ENCODE measurements at regions not wholly inside any gene's neighbourhood (a gene's known extent, or its start where the extent isn't known, plus 50 kb on each side); places are given as distances from the start of the nearest gene placed in this dataset.

DNA sequence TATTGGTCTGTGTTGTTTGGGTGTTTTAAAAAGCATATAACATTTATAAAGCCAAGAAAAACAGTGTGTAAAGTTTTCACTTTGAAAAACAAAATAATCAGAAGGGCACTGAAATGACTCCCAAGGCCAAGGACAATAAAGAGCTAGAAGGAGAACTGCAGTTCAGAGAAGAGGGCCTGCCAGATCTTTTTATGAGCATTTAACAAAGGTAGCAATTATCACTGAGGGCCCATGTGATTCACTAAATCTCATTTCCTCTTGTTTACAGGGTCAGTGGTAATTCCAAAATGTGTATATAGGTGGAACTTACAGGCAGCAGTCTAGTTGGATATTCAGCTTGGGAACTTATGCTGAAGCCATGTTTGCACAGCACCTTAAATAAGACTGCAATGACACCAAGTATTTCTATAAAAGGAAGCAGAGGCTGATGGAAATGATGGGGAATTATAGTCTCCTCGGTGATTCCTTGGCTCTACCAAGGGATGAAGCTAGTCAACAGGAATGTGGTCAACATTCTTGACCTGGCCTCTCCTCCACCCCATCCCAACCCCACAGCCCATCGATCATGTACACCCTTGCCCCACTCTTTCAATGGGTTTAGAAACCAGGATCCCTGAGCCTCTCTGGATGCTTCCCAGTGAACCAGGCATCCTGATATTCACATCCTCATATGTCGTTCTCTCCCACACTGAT lies 54.4 kb upstream of the THUMPD3 start:
- Histone ChIP-seq H3K9ac (ENCODE audit: low read length) (no peak overlapping the region), H3K27ac (ENCODE audit: low read depth, low read length) (no peak overlapping the region), H3K4me2 (ENCODE audit: low read depth, low read length, poor library complexity, severe bottlenecking) (no peak overlapping the region), H4K20me1 (ENCODE audit: low read depth, low read length) (no peaks in the 10 kb centered on the region), H3K36me3 (ENCODE audit: low read length) (no peaks in the 10 kb centered on the region), H3K79me2 (ENCODE audit: insufficient read depth, low read length) (no peaks in the 10 kb centered on the region), H2AFZ (ENCODE audit: low read depth, low read length, severe bottlenecking) (no peak overlapping the region), H3K9me2 (replicated peaks; ENCODE audit: insufficient read depth, low read length) (no peaks in the 10 kb centered on the region), H3K4me3 (ENCODE audit: insufficient read depth, low read length, poor library complexity, severe bottlenecking) (no peak overlapping the region), H3K9me3 (ENCODE audit: insufficient read depth, low read length) (no peaks in the 10 kb centered on the region), H3K27me3 (ENCODE audit: low read length) (no peaks in the 10 kb centered on the region), H3F3A (ENCODE audit: insufficient read depth) (no peaks in the 10 kb centered on the region)
- TF ChIP-seq, protein P1, sequence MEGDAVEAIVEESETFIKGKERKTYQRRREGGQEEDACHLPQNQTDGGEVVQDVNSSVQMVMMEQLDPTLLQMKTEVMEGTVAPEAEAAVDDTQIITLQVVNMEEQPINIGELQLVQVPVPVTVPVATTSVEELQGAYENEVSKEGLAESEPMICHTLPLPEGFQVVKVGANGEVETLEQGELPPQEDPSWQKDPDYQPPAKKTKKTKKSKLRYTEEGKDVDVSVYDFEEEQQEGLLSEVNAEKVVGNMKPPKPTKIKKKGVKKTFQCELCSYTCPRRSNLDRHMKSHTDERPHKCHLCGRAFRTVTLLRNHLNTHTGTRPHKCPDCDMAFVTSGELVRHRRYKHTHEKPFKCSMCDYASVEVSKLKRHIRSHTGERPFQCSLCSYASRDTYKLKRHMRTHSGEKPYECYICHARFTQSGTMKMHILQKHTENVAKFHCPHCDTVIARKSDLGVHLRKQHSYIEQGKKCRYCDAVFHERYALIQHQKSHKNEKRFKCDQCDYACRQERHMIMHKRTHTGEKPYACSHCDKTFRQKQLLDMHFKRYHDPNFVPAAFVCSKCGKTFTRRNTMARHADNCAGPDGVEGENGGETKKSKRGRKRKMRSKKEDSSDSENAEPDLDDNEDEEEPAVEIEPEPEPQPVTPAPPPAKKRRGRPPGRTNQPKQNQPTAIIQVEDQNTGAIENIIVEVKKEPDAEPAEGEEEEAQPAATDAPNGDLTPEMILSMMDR (IDR thresholded peaks at IDR 0.05; ENCODE audit: insufficient read depth, low read length, poor library complexity, severe bottlenecking), result no peak
- no peak for TF ChIP-seq EZH2phosphoT487 (conservative IDR thresholded peaks at IDR 0.05; ENCODE audit: low read length)

DNA sequence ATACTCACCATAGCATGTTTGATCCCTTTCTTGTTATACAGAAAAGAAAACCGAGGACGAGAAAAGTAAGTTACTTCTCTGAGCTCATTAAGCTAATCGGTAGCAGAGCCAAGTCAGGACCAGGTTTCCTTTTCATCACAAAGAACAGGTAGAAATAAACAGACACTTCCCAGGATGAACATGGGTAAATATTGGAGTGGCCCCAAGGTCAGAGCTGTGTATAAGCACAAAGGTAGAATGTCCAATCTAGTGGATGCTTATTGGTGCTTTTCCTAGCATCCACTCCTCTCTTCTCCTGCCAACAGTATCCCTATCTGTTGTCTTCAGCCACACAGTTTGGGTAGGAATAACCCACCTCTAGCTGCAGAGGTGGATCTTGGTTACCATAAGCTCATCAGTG lies 52.8 kb upstream of the THUMPD3 start:
- TF ChIP-seq, protein P1 (IDR thresholded peaks at IDR 0.05; ENCODE audit: insufficient read depth, low read length, poor library complexity, severe bottlenecking), result no peak
- no peak for TF ChIP-seq EZH2phosphoT487 (conservative IDR thresholded peaks at IDR 0.05; ENCODE audit: low read length)
- no peak overlapping the region for H3K27ac ChIP-seq (ENCODE audit: low read depth, low read length)
- no peak overlapping the region for H3K9ac ChIP-seq (ENCODE audit: low read length)
- no peaks in the 10 kb centered on the region for H3F3A ChIP-seq (ENCODE audit: insufficient read depth)
- no peak overlapping the region for H3K4me3 ChIP-seq (ENCODE audit: insufficient read depth, low read length, poor library complexity, severe bottlenecking)
- H3K27me3 ChIP-seq (ENCODE audit: low read length), result no peaks in the 10 kb centered on the region
- no peaks in the 10 kb centered on the region for H3K9me2 ChIP-seq (replicated peaks; ENCODE audit: insufficient read depth, low read length)
- H3K9me3 ChIP-seq (ENCODE audit: insufficient read depth, low read length), result no peaks in the 10 kb centered on the region
- no peaks in the 10 kb centered on the region for H3K36me3 ChIP-seq (ENCODE audit: low read length)
- H3K4me2 ChIP-seq (ENCODE audit: low read depth, low read length, poor library complexity, severe bottlenecking), result no peak overlapping the region
- no peak overlapping the region for H2AFZ ChIP-seq (ENCODE audit: low read depth, low read length, severe bottlenecking)
- no peaks in the 10 kb centered on the region for H4K20me1 ChIP-seq (ENCODE audit: low read depth, low read length)
- H3K79me2 ChIP-seq (ENCODE audit: insufficient read depth, low read length), result no peaks in the 10 kb centered on the region

DNA sequence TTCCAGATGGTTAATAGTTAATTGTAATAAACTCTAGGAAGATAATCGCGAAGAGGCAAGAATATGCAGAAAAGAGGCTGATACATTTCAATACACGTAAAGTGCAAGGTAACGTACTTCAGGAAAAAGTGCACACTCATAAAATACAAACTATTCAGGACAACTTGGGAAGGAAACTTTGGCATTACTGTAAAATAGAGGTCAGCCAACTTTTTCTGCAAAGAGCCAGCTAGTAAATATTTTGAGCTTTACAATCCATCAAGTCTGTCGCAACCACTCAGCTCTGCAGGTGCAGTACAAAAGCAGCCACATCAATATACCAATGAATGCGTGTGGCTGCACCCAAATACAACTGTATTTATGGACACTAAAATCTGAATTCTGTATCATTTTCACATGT lies 51.6 kb upstream of the THUMPD3 start:
- Histone ChIP-seq H3K36me3 (ENCODE audit: low read length) (no peaks in the 10 kb centered on the region), H3K9ac (ENCODE audit: low read length) (no peak overlapping the region), H4K20me1 (ENCODE audit: low read depth, low read length) (no peaks in the 10 kb centered on the region), H3K9me2 (replicated peaks; ENCODE audit: insufficient read depth, low read length) (no peaks in the 10 kb centered on the region), H3K9me3 (ENCODE audit: insufficient read depth, low read length) (no peaks in the 10 kb centered on the region), H3K4me3 (ENCODE audit: insufficient read depth, low read length, poor library complexity, severe bottlenecking) (no peak overlapping the region), H3K27ac (ENCODE audit: low read depth, low read length) (no peak overlapping the region), H3K4me2 (ENCODE audit: low read depth, low read length, poor library complexity, severe bottlenecking) (no peak overlapping the region), H3F3A (ENCODE audit: insufficient read depth) (no peaks in the 10 kb centered on the region), H3K79me2 (ENCODE audit: insufficient read depth, low read length) (no peaks in the 10 kb centered on the region), H3K27me3 (ENCODE audit: low read length) (no peaks in the 10 kb centered on the region), H2AFZ (ENCODE audit: low read depth, low read length, severe bottlenecking) (no peak overlapping the region)
- no peak for TF ChIP-seq EZH2phosphoT487 (conservative IDR thresholded peaks at IDR 0.05; ENCODE audit: low read length)
- TF ChIP-seq, protein P1 (IDR thresholded peaks at IDR 0.05; ENCODE audit: insufficient read depth, low read length, poor library complexity, severe bottlenecking), result no peak

Measured in SU-DHL-6 (cell line).